Islet of Langerhans (tissue), 1 donor: ENCODE measurements at regions not wholly inside any gene's neighbourhood (a gene's known extent, or its start where the extent isn't known, plus 50 kb on each side); places are given as distances from the start of the nearest gene placed in this dataset.
"Not testable (repeated sequence)": the region's sequence is repeated elsewhere in the genome, so short reads cannot be mapped to it uniquely, and the experiment has no call there.

Source experiments
- FAIRE-seq: peaks from one replicate; lab custom pipeline; 2011; peaks lifted over from hg19 to GRCh38; lab: Jason Lieb, UNC

- no peak for FAIRE-seq
Measured at GRCh38 chr11:26898799-26899198, 95.1 kb upstream of the FIBIN start.

DNA sequence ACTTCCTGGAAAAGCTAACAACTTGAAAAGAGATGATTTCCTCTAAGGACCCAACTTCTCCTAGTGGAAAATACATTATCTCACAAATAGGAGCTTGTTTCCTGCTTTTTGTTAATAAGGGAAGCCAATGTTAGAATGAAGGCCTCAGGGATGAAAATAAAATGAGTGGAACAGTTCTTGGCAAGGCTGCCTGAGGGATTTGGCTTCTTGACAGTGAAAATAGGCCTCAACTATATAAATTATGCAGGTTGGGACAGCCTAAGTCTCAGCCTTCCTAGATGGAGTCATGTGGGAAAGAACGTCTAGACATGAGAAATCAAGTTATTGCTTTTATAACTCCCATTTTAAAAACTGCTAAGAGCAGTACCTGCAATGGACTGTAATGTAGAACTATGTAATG, 92.8 kb upstream of the FIBIN start:
- no peak for FAIRE-seq

DNA sequence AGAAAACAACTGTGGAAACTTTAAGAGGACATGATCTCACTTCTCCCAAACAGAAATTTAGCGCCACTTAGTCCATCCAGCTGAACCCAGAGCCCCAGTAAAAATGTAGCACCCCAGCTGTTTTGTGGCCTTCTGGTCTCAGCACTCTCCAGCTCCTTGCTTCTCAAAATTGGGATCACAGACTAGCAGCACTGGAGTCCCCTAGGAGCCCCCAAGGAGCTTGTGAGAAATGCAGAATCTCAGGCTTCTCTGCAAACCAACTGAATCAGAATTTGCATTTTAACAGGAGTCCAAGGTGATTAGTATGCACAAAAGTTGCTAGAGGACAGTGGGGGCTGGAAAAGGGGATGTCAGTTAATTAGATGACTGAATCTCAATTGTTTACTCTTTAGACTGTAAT, 89.8 kb upstream of the FIBIN start:
- no peak for FAIRE-seq

DNA sequence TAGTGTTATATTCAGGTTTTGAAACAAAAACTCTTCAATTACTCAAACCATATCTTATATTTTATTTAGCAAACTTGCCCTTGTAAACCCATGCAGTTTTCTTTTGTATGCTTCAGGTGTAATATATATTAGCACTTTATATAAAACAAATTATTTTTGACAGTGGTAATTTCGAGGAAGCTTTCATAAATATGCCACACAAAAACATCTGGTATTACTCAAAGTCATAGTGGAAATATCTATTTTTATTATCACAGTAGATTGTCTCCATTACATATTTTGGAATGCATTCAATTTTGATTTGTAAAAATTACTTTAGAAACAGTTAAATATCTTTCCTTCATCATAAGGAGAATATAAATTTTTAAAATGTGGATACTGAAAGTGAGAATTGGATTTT, 89.1 kb upstream of the FIBIN start:
- no peak for FAIRE-seq

- no peak for FAIRE-seq
Measured at GRCh38 chr11:26905368-26905767, 88.5 kb upstream of the FIBIN start.

DNA sequence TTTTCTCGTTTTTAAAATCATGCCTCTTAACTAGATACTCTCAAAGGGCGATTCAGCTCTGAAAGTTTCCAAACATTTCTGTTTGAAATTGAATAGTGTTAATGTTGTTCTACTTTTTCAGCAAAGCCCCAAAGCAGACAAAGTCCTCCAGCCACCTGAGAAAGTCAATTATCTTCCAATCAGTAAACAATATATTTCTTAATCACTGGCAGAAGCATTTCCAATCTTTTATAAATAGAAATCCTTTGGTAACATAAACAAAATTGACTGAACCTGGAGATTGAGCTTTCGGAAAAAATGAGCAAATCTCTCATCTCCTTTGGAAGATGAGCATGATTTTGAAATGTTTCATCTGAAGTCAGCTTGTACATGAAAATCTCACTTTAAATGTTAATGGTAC, 84.4 kb upstream of the FIBIN start:
- no peak for FAIRE-seq

- FAIRE-seq: no peak
Measured at GRCh38 chr11:26909991-26910591, 83.8 kb upstream of the FIBIN start.

- FAIRE-seq: no peak
Measured at GRCh38 chr11:26914968-26915367, 78.9 kb upstream of the FIBIN start.

- FAIRE-seq: no peak
Measured at GRCh38 chr11:26916805-26917204, 77.1 kb upstream of the FIBIN start.

DNA sequence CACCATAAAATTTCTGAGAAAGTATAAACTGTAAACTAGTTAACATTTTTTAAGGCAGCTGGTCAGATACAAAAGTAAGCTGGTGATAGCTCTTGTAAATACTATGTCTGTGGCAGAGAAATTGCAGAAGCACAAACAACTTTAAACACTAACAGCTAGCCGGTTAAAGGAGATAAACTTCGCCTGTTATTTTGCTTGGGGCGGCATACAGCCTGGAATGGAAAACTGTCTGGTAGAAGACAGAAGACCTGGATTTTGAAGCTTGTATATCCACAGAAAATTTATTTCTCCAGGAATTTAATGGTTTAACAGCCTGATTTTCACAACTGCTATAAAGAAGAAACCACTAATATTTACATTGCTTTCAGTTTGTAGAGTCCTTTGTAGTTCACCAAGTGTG, 65.3 kb upstream of the FIBIN start:
- FAIRE-seq: no peak

DNA sequence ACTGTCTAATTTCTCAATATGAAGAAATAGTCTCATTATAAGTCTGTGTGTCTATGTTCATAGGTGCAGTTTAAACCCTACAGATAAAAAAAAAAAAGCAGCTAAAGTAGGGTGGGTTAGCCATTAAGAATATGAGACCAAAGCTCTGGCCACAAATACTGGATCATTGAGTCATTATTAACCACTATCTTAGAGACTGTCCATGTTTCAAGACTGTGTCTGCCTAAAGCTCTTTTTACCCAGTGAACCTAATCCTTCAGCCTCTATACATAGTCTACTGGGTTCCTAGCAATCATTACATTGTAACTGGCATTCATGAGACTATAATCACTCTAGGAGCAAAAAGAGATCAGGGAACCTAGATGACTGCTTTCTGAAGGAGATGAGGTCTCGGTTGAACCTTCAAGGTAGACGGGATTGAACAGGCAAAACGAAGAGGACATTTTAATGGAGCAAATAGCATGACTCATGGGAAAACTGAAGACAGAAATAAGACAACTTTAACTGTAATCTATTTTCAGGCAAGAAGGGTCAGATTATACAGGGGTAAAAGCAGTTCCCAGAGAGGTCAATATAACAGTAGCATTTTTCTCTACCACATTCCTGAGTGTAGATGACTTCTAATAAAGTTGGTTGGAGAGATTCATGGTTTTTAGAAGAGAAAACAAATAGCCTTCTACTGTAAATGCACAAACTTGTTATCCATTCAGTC, 64.0 kb upstream of the FIBIN start:
- no peak for FAIRE-seq

GRCh38 chr11:26930518-26931247, 63.2 kb upstream of the FIBIN start:
- FAIRE-seq: no peak

GRCh38 chr11:26931248-26931631, 62.7 kb upstream of the FIBIN start:
- FAIRE-seq: no peak

- FAIRE-seq: no peak
Measured at GRCh38 chr11:26931881-26932280, 62.0 kb upstream of the FIBIN start.

GRCh38 chr11:26936109-26936508, 57.8 kb upstream of the FIBIN start:
- no peak for FAIRE-seq

- no peak for FAIRE-seq
Measured at GRCh38 chr11:26937386-26937785, 56.5 kb upstream of the FIBIN start.

GRCh38 chr11:26940501-26940900, 53.4 kb upstream of the FIBIN start:
- not testable (repeated sequence) for FAIRE-seq

DNA sequence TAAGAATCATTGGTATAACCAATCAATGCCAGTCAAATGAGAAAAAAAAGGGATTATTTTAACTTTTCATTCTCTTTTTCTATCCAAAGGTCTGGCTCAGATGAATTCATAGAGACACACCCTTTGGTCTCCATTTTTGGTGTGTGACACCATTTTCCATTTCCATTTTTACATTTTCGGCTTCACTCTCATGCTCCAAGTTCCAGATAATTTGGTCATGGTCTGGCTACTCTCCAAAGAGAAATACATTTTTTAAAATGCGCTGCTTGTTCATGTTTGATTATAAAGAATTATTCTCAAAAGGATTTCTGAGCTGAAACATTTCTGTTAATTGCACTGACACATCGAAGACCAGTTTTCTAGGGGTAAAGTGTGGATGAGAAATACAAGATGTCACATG, 51.6 kb upstream of the FIBIN start:
- no peak for FAIRE-seq

GRCh38 chr11:26943636-26944035, 50.3 kb upstream of the FIBIN start:
- FAIRE-seq: no peak
